ENCODE measurements at regions not wholly inside any gene's neighbourhood (a gene's known extent, or its start where the extent isn't known, plus 50 kb on each side); places are given as distances from the start of the nearest gene placed in this dataset.

DNA sequence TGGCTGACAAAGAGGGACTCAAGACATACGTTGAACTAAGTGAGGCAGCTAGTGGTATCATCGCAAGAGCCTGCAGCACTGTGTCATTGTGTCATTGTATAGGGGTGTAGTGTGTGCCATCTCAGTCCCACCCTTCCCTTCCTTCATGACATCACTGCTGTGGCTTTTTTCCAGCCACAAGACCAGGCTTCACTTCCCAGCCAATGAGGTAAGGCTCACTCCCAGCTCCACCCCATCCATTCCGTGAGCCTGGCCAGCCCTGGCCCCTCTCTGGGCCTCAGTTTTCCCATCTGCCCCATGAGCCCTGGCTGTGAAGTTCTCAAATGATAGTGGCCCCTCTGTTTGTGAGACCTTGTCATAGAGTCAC is 134.3 kb upstream of the ZMIZ1 start:
- H3K36me3 ChIP-seq = no peaks in the 10 kb centered on the region
- ATAC-seq (no peak), DNase-seq (no peak)
- H3K9me3 ChIP-seq = no peaks in the 10 kb centered on the region
- no peak overlapping the region for H3K4me3 ChIP-seq
- H3K4me1 ChIP-seq = peaks cover 0 to 49% of the 10 kb centered on the region in 2 donors
- intact Hi-C loops (cut with DNase I) = no loop called here
- H3K27me3 ChIP-seq = no peaks in the 10 kb centered on the region
- H3K27ac ChIP-seq = peak overlapping the region in 1 of 2 donors; percentile 23
- TF ChIP-seq, protein P1, sequence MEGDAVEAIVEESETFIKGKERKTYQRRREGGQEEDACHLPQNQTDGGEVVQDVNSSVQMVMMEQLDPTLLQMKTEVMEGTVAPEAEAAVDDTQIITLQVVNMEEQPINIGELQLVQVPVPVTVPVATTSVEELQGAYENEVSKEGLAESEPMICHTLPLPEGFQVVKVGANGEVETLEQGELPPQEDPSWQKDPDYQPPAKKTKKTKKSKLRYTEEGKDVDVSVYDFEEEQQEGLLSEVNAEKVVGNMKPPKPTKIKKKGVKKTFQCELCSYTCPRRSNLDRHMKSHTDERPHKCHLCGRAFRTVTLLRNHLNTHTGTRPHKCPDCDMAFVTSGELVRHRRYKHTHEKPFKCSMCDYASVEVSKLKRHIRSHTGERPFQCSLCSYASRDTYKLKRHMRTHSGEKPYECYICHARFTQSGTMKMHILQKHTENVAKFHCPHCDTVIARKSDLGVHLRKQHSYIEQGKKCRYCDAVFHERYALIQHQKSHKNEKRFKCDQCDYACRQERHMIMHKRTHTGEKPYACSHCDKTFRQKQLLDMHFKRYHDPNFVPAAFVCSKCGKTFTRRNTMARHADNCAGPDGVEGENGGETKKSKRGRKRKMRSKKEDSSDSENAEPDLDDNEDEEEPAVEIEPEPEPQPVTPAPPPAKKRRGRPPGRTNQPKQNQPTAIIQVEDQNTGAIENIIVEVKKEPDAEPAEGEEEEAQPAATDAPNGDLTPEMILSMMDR (IDR thresholded peaks at IDR 0.05) = no peak

DNA sequence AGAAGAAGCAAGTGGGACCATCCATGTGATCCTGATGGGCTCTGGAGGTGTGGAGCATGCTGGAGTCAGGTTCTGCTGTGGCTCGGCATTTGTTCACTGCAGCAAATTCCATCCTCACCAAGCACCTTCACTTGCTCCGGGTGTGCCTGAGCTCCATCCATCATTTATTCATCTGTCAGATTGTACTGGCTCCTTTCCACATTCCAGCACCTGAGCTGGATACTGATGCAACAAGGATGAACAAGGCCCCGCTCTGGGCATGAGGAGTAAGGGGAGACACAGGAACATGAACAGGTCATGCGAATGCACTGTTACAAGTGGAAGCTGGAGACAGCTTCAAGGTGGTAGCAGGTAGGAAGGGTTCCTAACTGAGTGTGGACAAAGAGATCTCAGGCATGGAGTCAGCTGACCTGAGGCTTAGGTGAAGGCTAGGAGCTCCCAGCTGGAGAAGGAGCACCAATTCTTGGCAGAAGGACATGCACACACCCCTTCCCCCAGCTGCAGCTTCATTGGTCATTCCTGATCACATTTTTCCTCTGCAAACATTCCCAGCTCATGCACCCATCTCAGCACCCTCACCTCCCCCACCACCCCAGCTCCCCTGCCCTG is 133.7 kb upstream of the ZMIZ1 start:
- Histone ChIP-seq H3K4me3 (no peak overlapping the region), H3K9me3 (no peaks in the 10 kb centered on the region), H3K4me1 (peaks cover 0 to 49% of the 10 kb centered on the region in 2 donors), H3K27ac (peak overlapping the region in 1 of 2 donors; percentile 57), H3K27me3 (no peaks in the 10 kb centered on the region), H3K36me3 (no peaks in the 10 kb centered on the region)
- intact Hi-C loops (cut with DNase I) = no loop called here
- ATAC-seq (no peak), DNase-seq (no peak)
- TF ChIP-seq, protein P1 (IDR thresholded peaks at IDR 0.05) = no peak

DNA sequence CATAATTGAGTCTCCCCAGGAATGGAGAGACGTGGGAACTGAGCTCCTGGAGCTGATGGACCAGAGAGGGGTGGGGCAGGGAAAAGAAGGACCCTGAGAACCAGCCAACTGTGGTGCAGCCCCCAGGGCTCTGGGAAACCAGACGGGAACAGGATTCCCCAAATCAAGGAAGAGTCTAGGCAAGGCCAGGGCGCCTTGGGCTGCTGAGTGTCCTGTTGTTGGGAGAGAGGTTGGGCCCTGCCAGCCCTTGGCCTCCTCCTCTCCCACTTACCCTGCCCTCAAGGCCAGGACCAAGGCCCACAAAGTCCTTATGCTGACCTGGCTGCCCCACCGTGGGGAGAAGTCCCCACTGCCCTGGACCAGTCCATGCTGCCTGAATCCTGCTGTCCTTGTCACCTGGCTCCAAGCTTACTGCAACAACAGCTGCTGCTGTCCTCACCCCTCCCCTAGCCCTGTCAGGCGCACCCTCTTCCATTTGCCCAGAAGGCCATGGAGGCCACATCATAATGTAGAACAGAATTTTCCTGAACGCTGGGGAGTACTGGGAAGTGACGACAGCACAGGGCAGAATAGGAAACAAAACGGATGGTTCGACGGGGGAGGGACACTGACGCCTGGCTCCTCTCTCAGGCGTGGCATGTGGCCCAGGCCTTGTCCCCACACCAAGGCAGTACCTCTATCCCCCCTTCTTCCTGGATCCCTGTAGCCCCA is 132.9 kb upstream of the ZMIZ1 start:
- Histone ChIP-seq H3K9me3 (no peaks in the 10 kb centered on the region), H3K4me1 (peaks cover 0 to 49% of the 10 kb centered on the region in 2 donors), H3K27me3 (no peaks in the 10 kb centered on the region), H3K36me3 (no peaks in the 10 kb centered on the region), H3K4me3 (no peak overlapping the region), H3K27ac (peak overlapping the region in 1 of 2 donors; percentile 57)
- TF ChIP-seq, protein P1 (IDR thresholded peaks at IDR 0.05) = no peak
- DNase-seq = no peak
- intact Hi-C loops (cut with DNase I) = no loop called here
- ATAC-seq = no peak

DNA sequence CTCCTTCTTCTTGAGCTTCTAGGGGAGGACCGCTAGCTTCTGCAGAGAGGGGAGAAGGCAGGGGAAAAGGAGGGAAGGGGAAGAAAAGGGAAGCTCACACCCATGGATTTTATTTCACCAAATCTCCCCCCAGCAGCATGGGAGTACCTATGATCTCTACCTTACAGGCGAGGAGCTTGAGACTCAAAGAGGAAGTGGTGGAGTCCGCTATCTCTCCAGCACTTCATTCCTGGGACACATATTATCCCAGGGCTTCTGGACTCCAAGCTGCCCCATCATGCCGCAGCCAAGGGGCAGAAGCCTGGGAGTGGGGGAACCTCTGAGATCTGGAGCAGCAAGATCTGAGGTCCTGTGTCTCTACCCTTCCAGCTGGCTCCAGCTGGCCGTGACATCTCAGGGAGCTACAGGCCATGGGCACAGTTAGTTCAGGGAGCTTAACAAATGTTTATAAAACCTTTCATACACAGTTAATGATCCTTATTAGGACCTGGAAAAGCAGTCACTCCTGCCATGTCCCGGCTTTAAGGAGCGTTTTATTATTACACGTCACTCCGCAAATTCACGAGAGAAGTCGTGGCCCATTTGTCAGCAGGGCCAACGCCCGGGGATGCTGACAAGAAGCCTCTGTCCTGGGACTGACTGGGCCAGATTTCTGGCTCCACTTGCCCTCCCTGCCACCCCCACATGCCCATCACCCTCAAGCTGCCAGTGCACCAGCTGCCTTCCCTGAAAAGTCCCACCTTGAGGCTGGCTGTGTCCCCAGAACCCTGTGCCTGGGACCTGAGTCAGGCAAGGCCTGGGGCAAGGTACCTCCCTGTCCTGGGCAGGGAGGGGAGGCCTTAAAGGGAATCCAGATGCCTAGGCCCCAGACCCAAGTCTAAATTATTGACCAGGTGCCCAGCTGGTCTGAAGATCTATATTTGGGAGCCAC is 132.1 kb upstream of the ZMIZ1 start:
- intact Hi-C loops (cut with DNase I) = no loop called here
- Histone ChIP-seq H3K27me3 (no peaks in the 10 kb centered on the region), H3K27ac (peak overlapping the region; percentile 4 to 57), H3K4me3 (no peak overlapping the region), H3K4me1 (peaks cover 0 to 43% of the 10 kb centered on the region in 2 donors), H3K36me3 (no peaks in the 10 kb centered on the region), H3K9me3 (no peaks in the 10 kb centered on the region)
- ATAC-seq (no peak), DNase-seq (peak in 2 of 4 donors; percentile 49 to 74)
- TF ChIP-seq, protein P1 (IDR thresholded peaks at IDR 0.05) = no peak

DNA sequence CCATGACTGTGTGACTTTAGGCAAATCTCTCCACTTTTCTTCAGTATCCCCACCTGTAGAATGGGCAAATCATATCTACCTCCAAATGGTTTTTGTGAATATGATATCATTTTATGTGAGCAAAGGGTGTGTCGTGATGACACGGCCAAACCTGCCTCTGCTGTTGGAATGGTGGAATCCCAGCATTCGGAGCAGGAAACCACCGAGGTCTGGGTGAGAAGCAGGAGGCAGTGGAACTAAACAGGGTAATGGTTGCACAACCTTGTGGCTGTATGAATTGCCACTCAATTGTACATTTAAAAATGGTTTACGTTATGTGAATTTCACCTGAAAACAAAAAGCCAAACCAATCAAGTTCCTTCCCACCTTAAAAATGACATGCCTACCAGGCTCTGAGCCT is 131.4 kb upstream of the ZMIZ1 start:
- Histone ChIP-seq H3K36me3 (no peaks in the 10 kb centered on the region), H3K9me3 (no peaks in the 10 kb centered on the region), H3K4me1 (peaks cover 0 to 38% of the 10 kb centered on the region in 2 donors), H3K27me3 (no peaks in the 10 kb centered on the region), H3K27ac (peak overlapping the region; percentile 4 to 57), H3K4me3 (no peak overlapping the region)
- DNase-seq (no peak), ATAC-seq (no peak)
- TF ChIP-seq, protein P1 (IDR thresholded peaks at IDR 0.05) = no peak
- intact Hi-C loops (cut with DNase I) = no loop called here

All from left lung (tissue), 4 donors.